ENCODE measurements at regions not wholly inside any gene's neighbourhood (a gene's known extent, or its start where the extent isn't known, plus 50 kb on each side); places are given as distances from the start of the nearest gene placed in this dataset.

GRCh38 chr1:221606256-221606655 lies 135.6 kb downstream of the DUSP10 start (continued):
- TF ChIP-seq, protein P1, sequence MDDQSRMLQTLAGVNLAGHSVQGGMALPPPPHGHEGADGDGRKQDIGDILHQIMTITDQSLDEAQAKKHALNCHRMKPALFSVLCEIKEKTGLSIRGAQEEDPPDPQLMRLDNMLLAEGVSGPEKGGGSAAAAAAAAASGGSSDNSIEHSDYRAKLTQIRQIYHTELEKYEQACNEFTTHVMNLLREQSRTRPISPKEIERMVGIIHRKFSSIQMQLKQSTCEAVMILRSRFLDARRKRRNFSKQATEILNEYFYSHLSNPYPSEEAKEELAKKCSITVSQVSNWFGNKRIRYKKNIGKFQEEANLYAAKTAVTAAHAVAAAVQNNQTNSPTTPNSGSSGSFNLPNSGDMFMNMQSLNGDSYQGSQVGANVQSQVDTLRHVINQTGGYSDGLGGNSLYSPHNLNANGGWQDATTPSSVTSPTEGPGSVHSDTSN (IDR thresholded peaks at IDR 0.05; ENCODE audit: insufficient replicate concordance, low read depth, low read length), result no peak
- TF ChIP-seq, protein P2, sequence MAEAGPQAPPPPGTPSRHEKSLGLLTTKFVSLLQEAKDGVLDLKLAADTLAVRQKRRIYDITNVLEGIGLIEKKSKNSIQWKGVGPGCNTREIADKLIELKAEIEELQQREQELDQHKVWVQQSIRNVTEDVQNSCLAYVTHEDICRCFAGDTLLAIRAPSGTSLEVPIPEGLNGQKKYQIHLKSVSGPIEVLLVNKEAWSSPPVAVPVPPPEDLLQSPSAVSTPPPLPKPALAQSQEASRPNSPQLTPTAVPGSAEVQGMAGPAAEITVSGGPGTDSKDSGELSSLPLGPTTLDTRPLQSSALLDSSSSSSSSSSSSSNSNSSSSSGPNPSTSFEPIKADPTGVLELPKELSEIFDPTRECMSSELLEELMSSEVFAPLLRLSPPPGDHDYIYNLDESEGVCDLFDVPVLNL (IDR thresholded peaks at IDR 0.05; ENCODE audit: low read depth, low read length), result no peak

DNA sequence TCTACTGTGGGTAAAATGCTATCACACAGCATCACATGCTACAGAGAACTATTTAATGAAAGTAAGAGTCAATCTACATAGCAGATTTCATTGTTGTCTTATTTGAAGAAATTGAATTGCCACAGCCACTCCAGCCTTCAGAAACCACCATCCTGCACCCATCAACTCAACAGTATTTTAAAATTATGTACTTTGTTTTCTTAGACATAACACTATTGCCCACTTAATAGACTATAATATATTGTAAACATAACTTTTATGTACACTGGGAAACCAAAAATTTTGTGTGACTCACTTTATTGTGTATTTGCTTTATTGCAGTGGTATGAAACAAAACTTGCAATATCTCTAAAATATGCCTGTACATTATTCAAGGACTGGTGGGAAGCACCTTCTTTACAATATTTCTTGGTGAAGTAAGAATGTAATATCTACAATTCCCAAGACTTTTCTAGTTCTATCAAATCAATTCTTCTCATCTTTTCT lies 133.0 kb downstream of the DUSP10 start:
- in situ Hi-C loops (cut with MboI), result no loop called here
- POLR2A ChIA-PET, result no interaction called here
- FAIRE-seq, result no peak

More for the DNA sequence above, 133.0 kb downstream of the DUSP10 start:
- H3K79me2 ChIP-seq (ENCODE audit: control insufficient read depth, insufficient read depth, low read length), result no peaks in the 10 kb centered on the region
- H4K20me1 ChIP-seq (ENCODE audit: control insufficient read depth, insufficient read depth), result no peaks in the 10 kb centered on the region
- ChIA-PET CTCF (no interaction called here), RAD21 (ENCODE audit: unreplicated experiment) (interaction anchor here (0.7 kb wide), 1 partner anchor 91 kb away, joined by 4 read pairs; no protein-coding TSS in a partner anchor), SMC1A (ENCODE audit: uncharacterized antibody, unreplicated experiment) (interaction anchor here (0.7 to 1.3 kb wide), 2 partner anchors 10 to 68 kb away, joined by 3 to 5 read pairs; no protein-coding TSS in a partner anchor)
- H3K9me3 ChIP-seq (replicated peaks; ENCODE audit: control insufficient read depth, insufficient read depth, low read length), result no peaks in the 10 kb centered on the region
- H3K27me3 ChIP-seq (replicated peaks in 1 of 2; ENCODE audit: control insufficient read depth in 2 of 2, insufficient read depth in 2 of 2, low read length in 1 of 2), result no peaks in the 10 kb centered on the region
- no peaks in the 10 kb centered on the region for H3K4me1 ChIP-seq (ENCODE audit: control insufficient read depth, insufficient read depth, low read length)
- DNase-seq (ENCODE audit: low read depth, low spot score) (no peak), ATAC-seq (no peak)
- no peak for TF ChIP-seq SMAD5 (IDR thresholded peaks at IDR 0.05; ENCODE audit: low read depth)
- TF ChIP-seq, protein P3, sequence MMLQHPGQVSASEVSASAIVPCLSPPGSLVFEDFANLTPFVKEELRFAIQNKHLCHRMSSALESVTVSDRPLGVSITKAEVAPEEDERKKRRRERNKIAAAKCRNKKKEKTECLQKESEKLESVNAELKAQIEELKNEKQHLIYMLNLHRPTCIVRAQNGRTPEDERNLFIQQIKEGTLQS (IDR thresholded peaks at IDR 0.05; ENCODE audit: borderline replicate concordance, extremely low read depth, low read depth, low read length), result no peak
- TF ChIP-seq DPF2 (IDR thresholded peaks at IDR 0.05), result no peak
- no peak for TF ChIP-seq HCFC1 (IDR thresholded peaks at IDR 0.05; ENCODE audit: low read length)
- TF ChIP-seq, protein P4, sequence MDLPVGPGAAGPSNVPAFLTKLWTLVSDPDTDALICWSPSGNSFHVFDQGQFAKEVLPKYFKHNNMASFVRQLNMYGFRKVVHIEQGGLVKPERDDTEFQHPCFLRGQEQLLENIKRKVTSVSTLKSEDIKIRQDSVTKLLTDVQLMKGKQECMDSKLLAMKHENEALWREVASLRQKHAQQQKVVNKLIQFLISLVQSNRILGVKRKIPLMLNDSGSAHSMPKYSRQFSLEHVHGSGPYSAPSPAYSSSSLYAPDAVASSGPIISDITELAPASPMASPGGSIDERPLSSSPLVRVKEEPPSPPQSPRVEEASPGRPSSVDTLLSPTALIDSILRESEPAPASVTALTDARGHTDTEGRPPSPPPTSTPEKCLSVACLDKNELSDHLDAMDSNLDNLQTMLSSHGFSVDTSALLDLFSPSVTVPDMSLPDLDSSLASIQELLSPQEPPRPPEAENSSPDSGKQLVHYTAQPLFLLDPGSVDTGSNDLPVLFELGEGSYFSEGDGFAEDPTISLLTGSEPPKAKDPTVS (IDR thresholded peaks at IDR 0.05; ENCODE audit: low read depth, low read length), result no peak
- no peak for TF ChIP-seq EZH2 (IDR thresholded peaks at IDR 0.05; ENCODE audit: borderline replicate concordance, control insufficient read depth, low read depth, low read length)
- TF ChIP-seq NR2F1 (conservative IDR thresholded peaks at IDR 0.05), result no peak
- no peak for TF ChIP-seq CBX3 (IDR thresholded peaks at IDR 0.05; ENCODE audit: borderline replicate concordance, low read depth)
- no peak for TF ChIP-seq TBL1XR1 (IDR thresholded peaks at IDR 0.05; ENCODE audit: low read depth, low read length)
- TF ChIP-seq YY1 (IDR thresholded peaks at IDR 0.05; ENCODE audit: low read depth, low read length), result no peak
- TF ChIP-seq ZNF687 (IDR thresholded peaks at IDR 0.05), result no peak
- no peak for TF ChIP-seq IKZF1 (conservative IDR thresholded peaks at IDR 0.05)
- TF ChIP-seq ZNF207 (IDR thresholded peaks at IDR 0.05; ENCODE audit: borderline replicate concordance), result no peak
- no peak overlapping the region for H3K27ac ChIP-seq (ENCODE audit: control insufficient read depth, insufficient read depth)
- intact Hi-C loops (cut with micrococcal nuclease; ENCODE audit: unreplicated experiment), result no loop called here
- no peak overlapping the region for H2AFZ ChIP-seq (ENCODE audit: control insufficient read depth, low read depth, low read length)
- no peaks in the 10 kb centered on the region for H3K36me3 ChIP-seq (ENCODE audit: control insufficient read depth in 2 of 2, insufficient read depth in 2 of 2, low read length in 1 of 2)
- BruUV-seq (replicated peaks), result no TSS peak
- no peak overlapping the region for H3K4me2 ChIP-seq (ENCODE audit: control insufficient read depth, insufficient read depth)
- H3K4me3 ChIP-seq, result no peak overlapping the region
- H3K9ac ChIP-seq (ENCODE audit: control insufficient read depth, insufficient read depth, low read length), result no peak overlapping the region
